LNCAP (cell line): ENCODE measurements at regions not wholly inside any gene's neighbourhood (a gene's known extent, or its start where the extent isn't known, plus 50 kb on each side); places are given as distances from the start of the nearest gene placed in this dataset.

ENCODE experiments used
- CTCF ChIP-seq: fragments of 450-650 bp; IDR thresholded peaks from 2 replicates; pipeline ENCODE4 v1.5.1; 2017; ENCODE audit warnings: mild to moderate bottlenecking

GRCh38 chr20:60541991-60542390 is 583.8 kb downstream of the CDH26 start:
- no peak for TF ChIP-seq CTCF

DNA sequence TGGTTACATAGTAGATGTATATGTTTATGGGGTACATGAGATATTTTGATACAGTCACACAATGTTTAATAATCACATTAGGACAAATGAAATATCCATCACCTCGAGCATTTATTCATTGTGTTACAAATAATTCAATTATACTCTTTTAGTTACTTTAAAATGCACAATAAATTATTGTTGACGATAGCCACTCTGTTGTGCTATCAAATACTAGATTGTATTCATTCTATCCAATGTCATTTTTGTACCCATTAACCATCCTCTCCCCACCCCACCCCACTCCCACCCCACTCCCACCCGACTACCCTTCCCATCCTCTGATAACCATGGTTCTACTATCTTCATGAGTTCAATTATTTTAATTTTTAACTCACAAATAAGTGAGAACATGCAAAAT is 585.4 kb downstream of the CDH26 start:
- no peak for TF ChIP-seq CTCF

DNA sequence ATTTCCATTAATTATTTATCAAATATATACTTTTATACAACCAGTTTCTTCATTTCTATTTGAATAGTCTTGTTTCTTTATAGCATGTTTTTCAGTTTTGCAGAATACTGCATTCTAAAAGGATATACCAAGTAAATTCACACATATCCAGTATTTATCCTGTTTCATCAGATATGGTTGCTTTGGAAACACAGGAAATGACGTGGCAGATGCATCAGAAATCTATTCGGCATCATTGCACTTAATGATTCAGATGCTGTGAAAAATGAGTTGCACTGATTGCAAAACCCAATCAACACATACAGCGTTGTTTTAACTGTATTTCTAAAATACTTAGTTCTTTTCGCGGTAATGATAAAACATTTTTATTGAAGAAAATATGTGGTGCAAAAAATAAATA is 594.9 kb downstream of the CDH26 start:
- no peak for TF ChIP-seq CTCF

DNA sequence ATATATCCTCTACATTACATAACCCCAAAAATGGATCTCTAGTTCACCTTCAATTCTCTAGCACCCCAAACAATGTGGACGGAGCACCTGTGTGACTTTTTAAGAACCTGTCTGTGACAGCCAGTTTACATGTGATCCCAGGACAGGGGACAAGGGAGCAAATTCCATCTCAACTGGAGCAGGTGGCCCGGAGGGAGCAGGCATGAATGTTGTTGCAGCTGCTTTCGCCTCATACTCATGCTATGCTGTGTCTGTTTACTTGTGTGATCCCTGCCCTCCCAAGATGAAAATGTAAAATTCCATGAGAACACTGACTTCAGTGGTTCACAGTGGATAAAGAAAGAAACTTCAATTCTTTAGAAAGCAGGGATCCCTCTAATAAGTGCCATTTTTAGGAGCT is 600.3 kb downstream of the CDH26 start:
- TF ChIP-seq CTCF, result no peak

- TF ChIP-seq CTCF, result no peak
Observed at GRCh38 chr20:60559462-60559861, 601.2 kb downstream of the CDH26 start.

DNA sequence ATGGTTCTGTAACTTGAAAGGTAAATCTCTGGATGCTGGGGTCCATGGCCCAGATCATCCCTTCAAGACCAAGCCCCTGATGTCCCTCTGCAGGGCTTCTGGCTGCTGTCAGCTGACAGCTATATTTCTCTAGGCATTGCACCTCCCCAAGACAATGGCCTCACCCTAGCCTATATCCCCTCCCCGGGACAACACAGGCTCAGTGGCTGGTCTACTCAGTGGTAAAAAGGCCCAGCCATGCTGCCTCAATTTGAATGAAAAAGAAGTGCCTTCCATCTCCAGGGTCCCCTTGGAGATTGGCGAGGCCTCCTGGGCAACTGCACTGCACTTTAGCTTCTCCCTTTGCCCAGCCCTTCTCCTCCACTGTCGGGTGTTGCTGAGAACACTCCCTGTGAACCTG is 602.8 kb downstream of the CDH26 start:
- TF ChIP-seq CTCF, result no peak

- TF ChIP-seq CTCF, result no peak
Observed at GRCh38 chr20:60565083-60565482, 606.9 kb downstream of the CDH26 start.

DNA sequence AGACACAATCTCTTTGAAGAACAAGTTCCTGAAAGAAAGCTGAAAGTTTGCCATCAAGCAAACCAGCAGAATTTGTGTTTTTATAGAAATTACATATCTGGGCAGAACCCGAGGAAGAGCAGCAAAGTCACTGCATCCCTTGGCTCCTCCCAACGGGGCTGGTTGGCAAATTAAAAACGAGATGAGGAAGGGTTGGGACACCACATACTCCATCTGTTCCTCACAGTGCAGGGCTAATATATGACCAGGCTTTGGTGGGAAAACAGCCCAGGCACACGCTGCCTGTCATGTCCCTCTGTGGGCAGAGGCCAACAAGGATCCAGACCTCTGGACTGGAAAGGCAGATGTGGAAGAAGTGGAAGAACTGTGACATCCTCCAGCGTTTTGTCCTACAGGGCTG is 607.3 kb downstream of the CDH26 start:
- TF ChIP-seq CTCF, result no peak
